Endometrium (tissue), 2 donors: ENCODE measurements at regions not wholly inside any gene's neighbourhood (a gene's known extent, or its start where the extent isn't known, plus 50 kb on each side); places are given as distances from the start of the nearest gene placed in this dataset.
"Not testable (repeated sequence)": the region's sequence is repeated elsewhere in the genome, so short reads cannot be mapped to it uniquely, and the experiment has no call there.

Experiments
- FAIRE-seq: peaks from 2 replicates; lab custom pipeline; 2012; peaks lifted over from hg19 to GRCh38; lab: Jason Lieb, UNC
- donor health status: control.
- donor health status: control.

DNA sequence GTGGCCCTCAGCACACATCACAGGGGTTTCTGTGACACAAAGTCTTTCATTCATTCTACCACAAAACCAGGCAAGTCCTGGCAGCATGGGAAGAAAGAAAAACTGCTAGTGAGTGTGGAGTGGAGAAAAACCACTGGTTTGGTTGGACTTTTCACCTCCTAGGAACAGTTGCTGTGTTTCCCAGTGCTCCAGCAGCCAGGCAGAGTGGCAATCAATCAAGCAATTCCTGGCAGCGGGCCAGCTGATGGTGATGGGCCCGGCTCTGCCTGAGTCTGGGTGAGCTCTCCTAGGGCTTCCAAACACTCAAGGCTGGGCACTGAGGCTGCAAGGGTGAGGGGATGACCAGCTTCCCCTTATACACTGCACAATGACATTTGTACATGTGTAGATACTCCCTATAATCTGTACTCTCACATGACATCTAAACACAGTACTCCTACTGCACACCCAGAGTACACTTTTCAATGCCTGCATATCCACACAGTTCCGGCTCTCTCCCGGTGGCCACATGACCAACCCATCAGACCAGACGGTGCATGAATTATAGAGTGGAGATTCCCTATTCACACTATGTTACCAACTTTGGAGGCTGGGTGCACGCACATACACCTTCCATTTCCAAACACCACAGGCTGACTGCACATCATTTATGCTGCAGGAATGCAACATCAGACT lies 156.6 kb downstream of the UNC5CL start:
- no peak for FAIRE-seq

DNA sequence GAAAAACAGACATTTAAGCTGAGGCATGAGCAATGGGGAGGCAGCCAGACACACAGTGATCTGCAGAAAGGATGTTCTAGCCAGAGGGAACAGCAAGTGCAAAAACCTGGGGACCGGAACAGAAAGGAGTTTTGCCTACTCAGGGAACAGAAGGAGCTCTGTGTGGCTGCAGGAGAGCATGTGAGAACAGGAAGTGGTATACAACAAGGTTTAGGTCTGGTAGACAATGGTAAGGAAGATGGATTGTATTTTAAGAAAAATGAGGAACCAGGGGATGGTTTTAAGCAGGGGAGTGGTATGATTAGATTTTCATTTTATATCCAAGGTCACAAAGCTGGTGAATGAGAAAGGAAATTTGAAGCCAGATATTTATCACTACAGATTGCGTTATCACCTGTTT lies 157.5 kb downstream of the UNC5CL start:
- FAIRE-seq: no peak

DNA sequence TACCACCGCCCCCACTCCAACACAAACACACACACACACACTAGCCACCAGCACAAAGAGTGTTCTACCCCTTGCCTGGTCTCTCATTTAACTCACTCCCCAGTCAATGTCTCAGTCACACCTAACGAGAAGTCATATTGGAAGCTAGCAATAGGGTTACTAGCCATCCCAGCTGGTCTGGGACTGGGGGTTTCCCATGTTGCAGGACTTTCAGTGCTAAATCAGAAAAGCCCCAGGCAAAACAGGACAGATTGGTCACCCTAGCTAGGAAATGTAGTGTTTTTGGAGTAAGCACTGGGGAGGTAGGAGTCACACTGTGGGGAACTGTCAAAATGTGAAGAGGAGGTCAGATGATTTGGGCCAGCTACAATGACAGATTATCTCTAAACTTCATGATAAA lies 158.1 kb downstream of the UNC5CL start:
- no peak for FAIRE-seq

DNA sequence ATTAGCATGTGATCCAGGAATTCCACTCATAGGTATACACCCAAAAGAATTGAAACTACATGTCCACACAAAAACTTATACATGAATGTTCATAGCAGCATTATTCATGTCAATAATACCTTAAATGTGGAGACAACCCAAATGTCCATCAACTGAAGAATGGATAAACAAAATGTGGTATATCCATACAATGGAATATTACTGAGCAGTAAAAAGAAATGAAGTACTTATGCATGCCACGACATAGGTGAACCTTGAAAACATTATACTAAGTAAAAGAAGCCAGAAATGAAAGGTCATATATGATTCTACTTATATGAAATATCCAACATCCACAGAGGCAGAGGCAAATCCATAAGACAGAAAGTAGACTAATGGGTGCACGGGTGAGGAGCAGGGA lies 159.9 kb downstream of the UNC5CL start:
- no peak for FAIRE-seq

DNA sequence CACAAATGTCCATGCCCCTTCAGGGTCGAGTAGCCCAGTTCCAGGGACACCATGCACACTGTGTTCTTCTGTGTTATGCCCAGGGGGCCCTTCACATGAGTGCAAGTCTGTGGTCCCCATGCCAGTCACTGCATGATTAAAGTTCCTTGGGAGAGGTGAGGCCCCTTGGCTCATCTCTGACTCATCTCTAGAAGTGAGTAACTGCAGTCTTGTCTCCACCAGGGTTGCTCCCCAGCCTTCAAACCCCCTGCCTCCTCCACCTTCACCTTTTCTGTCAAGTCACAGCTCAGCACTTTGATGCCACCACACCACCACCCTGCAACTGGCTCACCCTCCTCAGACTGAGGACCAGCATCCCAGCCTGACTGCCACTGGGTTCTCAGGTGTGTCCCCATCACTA lies 161.7 kb downstream of the UNC5CL start:
- no peak for FAIRE-seq

DNA sequence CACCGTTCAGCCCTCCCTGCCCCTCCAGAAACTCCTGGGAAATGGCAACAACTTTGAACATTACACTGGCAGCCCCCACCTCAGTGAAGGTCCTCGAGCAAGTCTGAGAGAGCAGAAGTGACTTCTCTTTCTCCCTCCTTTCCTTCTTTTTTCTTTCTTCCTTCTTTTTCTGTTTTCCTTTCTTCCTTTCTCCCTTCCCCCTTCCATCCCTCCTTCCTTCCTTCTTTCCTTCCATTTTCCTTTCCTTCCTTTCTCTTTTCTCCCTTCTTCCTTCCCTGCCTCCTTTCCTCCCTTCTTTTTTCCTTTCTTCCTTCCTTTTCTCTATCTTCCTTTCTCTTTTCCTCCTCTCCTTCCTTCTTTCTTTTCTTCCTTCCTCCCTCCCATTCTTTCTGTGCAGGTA lies 162.7 kb downstream of the UNC5CL start:
- FAIRE-seq: no peak

DNA sequence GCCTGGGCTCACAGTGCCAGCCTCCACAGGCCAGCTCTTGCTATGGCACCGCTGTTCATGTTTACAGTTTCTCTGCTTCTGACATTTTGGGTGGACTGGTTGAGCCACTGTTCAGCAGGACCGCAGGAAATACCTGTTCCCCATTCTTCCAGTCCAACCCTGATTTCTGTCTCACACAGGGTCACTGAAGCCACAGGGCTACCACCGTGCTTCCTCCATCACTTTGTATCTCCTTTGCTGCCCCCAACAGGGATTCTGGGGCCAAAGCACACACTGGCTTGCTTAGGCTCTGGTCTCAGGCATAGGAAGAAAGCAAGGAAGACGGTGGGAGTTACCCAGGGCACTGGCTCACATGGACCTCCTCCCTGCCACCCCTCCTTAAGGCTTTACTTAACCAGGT lies 164.5 kb downstream of the UNC5CL start:
- FAIRE-seq: no peak

DNA sequence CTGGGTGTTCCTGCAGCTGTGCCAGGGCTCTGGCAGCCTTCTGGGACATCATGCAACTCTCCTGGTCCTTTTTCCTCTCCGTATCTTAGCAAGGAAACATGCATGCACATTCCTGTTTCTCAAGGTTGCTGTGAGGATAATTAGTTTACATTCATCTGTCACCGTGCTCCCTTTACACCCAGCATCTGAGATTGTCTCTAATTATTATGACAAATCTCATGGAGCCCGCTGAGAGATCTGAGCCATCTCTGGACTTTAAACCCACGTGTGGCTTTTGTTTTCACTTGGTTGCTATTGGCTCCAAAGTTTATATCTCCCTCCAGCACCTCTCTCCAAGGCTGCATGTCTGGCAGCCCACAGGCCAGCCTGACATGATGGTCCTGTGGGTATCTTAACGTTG lies 167.6 kb downstream of the UNC5CL start:
- FAIRE-seq: no peak

DNA sequence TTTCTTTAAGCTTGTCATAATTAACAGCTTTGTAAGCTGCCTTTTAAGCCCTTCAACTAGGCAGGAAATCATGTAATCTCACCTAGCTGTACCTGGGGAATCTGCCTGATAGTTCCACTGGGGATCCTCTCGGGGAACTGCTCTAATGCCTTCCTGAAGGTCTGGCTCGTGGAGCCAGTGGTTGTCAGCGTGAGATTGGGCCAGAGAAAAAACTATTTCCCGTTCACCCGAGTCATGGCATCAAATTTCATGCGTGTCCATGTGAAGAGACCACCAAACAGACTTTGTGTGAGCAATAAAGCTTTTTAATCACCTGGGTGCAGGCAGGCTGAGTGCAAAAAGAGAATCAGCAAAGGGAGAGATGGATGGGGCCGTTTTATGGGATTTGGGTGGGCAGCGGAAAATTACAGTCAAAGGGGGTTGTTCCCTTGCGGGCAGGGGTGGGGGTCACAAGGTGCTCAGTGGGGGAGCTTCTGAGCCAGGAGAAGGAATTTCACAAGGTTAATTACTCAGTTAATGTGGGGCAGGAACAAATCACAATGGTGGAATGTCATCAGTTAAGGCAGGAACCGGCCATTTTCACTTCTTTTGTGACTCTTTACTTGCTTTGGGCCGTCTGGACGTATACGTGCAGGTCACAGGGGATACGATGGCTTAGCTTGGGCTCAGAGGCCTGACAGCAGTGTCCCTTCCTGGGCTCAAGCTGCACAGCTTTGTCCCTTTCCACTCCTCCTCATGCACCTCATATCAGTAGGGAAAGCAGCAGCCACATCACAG lies 170.7 kb downstream of the UNC5CL start:
- not testable (repeated sequence) for FAIRE-seq

DNA sequence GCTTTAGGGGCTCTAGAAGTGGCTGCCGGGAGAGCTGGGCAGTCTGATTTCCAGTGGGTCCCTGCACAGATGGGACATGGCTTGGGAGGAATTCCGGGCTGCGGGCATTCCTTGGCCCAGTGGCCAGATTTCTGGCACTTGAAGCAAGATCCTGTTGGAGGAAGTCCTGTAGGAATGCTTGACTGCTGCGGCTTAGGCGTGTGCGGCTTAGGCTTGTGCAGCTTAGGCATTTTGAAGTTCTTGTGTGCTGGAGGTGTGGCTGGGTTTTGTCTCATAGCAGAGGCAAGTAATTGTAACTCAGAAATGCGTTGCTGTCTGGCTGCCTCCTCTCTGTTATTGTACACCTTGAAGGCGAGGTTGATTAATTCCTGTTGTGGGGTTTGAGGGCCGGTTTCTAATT lies 171.5 kb downstream of the UNC5CL start:
- FAIRE-seq: not testable (repeated sequence)

DNA sequence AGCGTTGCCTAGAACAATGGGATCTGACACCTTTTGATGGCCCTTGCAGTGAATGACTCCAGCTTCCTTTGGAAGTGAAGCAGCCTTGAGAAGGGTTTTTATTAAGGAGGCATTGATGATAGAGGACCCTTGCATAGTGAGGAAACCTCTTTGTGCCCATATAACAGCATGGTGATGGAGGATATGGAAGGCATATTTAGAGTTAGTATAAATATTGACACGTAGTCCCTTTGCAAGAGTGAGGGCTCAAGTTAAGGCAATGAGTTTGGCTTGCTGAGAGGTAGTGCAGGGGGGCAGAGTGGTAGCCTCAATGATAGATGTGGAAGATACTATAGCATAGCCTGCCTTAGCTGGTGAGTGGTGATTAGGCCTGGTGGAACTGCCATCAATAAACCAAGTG lies 173.8 kb downstream of the UNC5CL start:
- not testable (repeated sequence) for FAIRE-seq

DNA sequence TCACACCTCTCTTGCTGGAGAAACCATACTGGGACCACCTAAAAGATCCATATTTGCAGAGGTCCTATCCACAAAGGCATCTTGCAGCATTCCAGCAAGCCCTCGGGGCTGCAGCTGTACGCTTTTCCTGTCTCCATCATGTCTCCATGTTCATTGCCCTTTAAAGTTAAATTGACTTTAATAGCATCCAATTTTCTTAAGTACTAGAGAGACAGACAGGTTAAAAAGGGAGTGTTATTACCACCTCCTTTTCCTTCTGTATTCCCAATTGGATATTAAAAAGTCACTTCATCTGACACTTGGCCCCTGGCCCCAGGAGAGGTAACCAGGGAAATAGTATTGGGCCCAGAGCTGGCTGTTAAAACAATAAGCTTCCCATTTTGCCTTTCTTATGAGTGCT lies 178.6 kb downstream of the UNC5CL start:
- no peak for FAIRE-seq

DNA sequence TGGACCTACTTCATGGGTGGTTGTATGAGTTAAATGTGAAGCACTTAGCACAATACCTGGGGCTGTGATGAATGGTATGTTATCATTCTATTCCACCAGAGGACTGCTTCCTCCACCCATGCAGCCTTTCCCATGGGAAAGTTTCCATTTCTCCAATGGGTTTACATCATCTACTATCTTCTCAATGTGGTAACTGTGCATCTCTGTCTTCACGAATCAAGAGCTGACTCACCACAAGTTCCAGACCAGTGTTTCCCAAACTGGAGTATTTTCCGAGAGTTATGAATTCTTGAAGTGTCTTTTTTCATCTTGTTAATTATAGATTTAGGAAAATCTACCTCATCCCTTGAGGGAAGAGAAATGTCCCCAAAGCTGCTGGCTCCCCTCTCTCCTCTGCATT lies 182.8 kb downstream of the UNC5CL start:
- FAIRE-seq: no peak

DNA sequence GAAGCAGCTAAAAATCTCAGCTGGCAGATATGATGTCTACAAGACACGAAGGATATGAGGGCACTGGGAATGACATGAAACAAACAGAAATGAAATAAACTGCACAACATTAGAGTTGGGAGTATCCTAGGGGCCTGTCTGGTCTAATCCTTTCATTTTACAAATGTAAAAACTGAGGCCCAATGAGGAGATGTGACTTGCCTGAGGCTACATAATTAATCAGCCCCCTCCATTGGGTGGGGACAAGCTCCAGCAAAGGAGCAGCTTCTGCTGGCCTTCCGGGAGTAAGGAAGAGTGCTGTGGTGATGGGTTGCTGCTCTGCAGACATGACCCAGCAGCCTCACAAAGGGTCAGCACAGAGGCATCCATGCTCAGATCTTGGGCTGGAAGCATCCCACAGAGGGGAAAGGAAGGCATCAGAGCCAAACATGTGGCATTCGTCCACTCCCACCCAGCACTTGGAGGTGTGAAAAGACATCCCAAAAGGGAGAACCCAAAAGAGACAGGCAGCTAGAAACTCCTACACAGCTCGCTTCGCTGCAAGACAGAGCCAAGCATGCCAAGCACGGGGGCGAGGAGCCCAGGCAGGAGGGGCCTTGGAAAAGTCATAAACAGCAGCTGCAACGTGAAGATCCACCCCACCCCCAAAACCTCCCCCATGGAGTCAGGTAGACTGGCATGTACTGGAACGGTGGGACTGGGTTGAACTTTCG lies 183.7 kb downstream of the UNC5CL start:
- no peak for FAIRE-seq

DNA sequence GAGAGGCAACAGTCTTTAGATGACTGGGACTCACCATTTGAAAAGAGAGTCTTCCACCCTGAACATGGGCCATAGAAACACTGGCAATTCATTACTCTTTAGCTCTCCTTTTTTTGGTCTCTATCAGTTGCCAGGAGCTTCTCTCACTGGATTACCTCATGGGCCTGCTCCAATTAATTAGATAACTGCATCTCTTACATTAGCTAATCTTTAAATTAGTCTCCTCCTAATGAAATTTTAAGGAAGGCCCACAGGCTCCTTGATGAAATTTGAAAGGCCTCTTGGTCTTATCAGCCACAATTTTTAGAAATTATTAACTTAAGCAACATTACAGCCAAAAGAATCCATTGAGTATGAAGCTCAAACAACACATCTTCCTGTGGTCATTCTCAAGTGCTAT lies 184.4 kb downstream of the UNC5CL start:
- FAIRE-seq: no peak

DNA sequence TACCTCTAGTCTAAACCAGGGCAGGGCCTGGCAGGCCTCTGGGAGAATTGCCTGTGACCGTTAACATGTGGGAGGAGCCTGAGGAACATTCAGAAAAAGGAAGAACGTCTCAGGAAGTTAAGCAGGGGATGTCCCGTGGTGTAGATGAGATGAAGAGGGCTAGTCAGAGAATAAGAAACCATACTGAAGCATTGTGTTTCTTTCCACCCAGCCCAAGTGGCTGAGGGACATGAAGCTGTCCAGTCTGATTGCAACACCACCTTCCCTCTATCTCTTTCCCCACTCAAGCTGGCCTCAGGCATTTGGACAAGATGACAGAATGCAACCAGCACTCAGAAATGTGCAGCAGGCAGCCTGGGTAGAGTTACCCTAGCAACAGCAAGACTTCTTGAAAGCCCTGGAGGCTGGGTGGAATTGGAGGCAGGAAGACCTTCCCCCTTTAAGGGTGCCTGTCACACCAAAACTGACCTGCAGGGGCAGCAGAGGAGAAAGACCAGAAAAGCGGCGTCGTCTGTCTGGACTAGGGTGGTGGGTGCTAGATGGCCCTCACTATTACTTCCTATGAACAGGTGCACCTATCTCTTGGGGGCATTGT lies 186.1 kb downstream of the UNC5CL start:
- no peak for FAIRE-seq

DNA sequence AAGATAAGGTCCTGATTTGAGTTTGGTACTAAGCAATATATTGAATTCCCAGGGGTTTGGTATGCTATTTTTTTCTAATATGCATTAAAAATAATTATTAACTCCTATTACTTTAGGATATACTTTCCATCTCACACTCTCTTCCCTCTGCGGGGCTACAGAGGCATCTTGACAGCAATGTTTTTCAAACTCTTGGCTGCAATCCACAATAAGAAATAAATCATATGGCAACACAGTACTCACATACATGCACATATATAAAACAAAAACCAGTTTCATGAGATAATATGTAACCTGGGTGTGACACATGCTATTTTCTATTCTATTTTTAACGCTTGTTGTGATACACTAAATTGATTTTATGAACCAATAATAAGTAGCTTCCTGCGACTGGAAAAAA lies 189.5 kb downstream of the UNC5CL start:
- FAIRE-seq: no peak

DNA sequence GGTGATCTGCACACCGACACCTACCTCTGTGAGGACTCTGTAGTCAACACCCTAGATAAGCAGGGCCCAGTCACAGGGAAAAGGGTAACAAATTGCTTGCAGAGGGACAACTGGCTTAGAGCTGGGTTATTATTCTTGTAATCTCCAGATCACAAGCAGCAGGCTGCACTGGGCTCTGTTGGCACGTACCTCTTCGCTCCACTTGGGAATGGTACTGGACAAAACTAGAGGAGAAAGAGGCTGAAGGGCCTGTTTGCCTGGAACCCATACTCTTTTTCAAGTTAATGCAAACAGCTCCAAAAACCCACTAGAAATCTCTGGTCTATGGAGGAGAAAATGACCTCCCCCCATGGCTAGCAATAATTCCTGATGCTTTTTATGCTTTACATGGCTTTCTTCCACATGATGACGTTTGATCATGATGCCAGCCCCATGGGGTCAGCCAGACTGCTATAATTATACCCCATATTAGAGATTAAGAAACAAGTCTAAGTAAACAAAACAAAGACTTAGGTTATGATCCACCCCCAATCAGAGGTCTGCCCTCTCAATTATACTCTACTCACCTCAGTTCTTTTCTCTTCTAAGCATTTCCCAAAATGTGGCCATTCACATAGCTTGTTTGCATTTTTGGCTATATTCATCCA lies 190.0 kb downstream of the UNC5CL start:
- no peak for FAIRE-seq

DNA sequence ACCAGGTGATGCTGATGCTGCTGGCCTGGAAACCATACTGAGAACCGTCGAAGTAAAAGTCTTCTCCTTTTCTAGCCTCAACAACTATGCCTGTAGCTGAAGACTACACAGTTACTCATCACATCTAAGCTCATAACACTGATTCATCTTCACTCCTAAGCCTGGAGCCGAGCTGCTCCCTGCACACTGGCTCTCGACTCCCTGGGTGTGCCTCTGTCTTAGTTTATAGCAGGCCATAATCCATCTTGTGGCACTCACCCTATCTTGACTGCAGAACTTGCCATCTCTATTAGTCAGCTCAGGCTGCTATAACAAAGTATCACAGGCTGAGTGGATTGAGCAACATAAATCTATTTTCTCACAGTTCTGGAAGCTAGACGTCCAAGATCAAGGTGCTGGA lies 191.0 kb downstream of the UNC5CL start:
- FAIRE-seq: no peak

DNA sequence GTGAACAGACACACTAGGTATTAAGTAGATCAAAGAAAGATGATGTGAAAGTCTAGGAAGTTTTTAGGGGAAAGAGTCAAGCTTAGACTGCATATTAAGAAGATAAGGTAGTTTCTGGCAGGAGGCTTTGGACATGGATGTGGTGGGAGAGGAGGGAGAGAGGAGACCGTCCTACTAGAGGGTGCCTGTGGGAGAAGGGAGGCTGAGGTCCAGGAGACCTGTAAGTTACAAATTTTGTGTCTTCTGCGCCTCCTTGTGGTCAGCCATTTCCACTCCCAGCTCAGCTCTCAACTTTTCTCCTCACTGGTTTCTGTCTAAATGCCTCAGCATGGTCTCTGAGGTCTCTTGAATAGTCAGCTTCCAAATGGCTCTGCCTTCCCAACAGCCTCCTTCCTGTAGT lies 193.5 kb downstream of the UNC5CL start:
- no peak for FAIRE-seq

DNA sequence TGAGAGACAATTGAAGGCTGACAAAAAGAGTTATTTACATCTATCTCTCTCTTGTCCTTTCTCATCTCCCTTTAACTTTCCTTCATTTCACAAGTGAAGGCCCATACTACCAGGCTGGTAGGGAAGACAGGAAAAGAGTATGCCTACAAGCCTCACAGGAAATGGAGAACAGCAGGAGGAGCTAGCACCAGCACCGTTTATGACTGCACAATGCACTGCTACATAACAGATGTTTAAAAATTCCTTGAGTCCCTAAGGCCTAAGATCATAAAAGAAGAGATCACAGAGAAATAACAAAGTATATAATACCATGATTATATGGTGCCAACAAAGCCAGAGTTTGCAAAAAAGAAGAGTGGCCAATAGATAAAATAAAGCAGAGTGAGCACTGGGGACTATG lies 194.8 kb downstream of the UNC5CL start:
- no peak for FAIRE-seq

DNA sequence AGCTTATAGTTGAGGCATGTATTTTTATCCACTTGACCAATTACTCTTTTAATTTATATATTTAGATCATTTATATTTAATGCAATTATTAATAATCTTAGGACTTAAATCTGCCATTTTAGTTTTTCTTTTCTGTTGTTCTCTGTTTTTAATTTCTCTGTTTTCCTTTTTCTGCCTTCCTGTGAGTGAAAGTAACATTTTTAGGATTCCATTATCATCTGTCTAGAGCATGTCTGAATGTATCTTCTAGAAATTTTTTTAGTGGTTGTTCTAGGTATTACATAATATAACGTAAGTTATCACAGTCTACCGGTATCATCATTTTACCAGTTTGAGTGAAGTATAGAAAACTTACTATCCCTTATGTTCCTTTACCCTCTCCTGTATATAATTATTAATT lies 197.3 kb downstream of the UNC5CL start:
- FAIRE-seq: no peak
